GM12878 (cell line): ENCODE measurements at regions not wholly inside any gene's neighbourhood (a gene's known extent, or its start where the extent isn't known, plus 50 kb on each side); places are given as distances from the start of the nearest gene placed in this dataset.

Experiments used
- ATAC-seq: fragments of 200-7000 bp; cut with Tn5 transposase; 3 replicates; pipeline ENCODE4 v1.9.1; 2020; ENCODE audit warnings: mild to moderate bottlenecking, moderate library complexity
- BruUV-seq: library from RNA; stranded (reverse); fragments of 400-500 nt; replicated peaks from 2 replicates; lab custom pipeline; 2021; lab: Mats Ljungman, UMichigan
- CTCF ChIA-PET: fragments of 300-600 bp; sonication (Branson Sonifier 250); formaldehyde crosslinking; extraction: SDS; loops from one replicate; lab custom pipeline; 2021; ENCODE audit warnings: inconsistent platforms; lab: Yijun Ruan, JAX
- POLR2A ChIA-PET: fragments of 350-600 bp; formaldehyde crosslinking; extraction: SDS; loops from one replicate; lab custom pipeline; 2021; ENCODE audit warnings: inconsistent platforms; lab: Charles Lee
- RAD21 ChIA-PET: fragments of 300-600 bp; sonication (Branson Sonifier 250); formaldehyde crosslinking; loops from one replicate; lab custom pipeline; 2023; ENCODE audit warnings: antibody characterized with exemption; ENCODE audit not compliant: unreplicated experiment; lab: Charles Lee
- SMC1A ChIA-PET: fragments of 300-600 bp; sonication (Branson Sonifier 250); formaldehyde crosslinking; loops from one replicate; lab custom pipeline; 2023; ENCODE audit not compliant: unreplicated experiment, uncharacterized antibody; lab: Charles Lee
- DNase-seq: peaks from one replicate; pipeline ENCODE4 v3.0.0-alpha.2; 2011; ENCODE audit warnings: low read depth, low spot score
- FAIRE-seq: peaks from 3 replicates; lab custom pipeline; 2011; peaks lifted over from hg19 to GRCh38; lab: Jason Lieb, UNC
- H2AFZ ChIP-seq: 2 replicates; pipeline ENCODE4 v1.6.0; 2011; ENCODE audit warnings: low read depth, low read length, control low read depth; ENCODE audit not compliant: control insufficient read depth
- H3K27ac ChIP-seq: 2 replicates; pipeline ENCODE4 v1.5.1; 2011; ENCODE audit warnings: control low read depth; ENCODE audit not compliant: control insufficient read depth, insufficient read depth
- H3K27me3 ChIP-seq, 2 experiments: replicated peaks in 1 of 2; 2 replicates each; pipeline versions ENCODE4 v1.6.0 to v1.6.1; 2011; ENCODE audit warnings: low read length in 1 of 2; ENCODE audit not compliant: control insufficient read depth in 2 of 2, insufficient read depth in 2 of 2
- H3K36me3 ChIP-seq, 2 experiments: 2 replicates each; pipeline ENCODE4 v1.5.1; 2011; ENCODE audit warnings: low read length in 1 of 2; ENCODE audit not compliant: control insufficient read depth in 2 of 2, insufficient read depth in 2 of 2
- H3K4me1 ChIP-seq: 2 replicates; pipeline ENCODE4 v1.6.1; 2011; ENCODE audit warnings: mild to moderate bottlenecking, low read length, moderate library complexity, mixed read lengths; ENCODE audit not compliant: control insufficient read depth, insufficient read depth
- H3K4me2 ChIP-seq: 2 replicates; pipeline ENCODE4 v1.6.0; 2011; ENCODE audit warnings: control low read depth; ENCODE audit not compliant: control insufficient read depth, insufficient read depth
- H3K4me3 ChIP-seq: fragments of 200-600 bp; sonication (generic); 2 replicates; pipeline ENCODE4 v1.5.1; 2016
- H3K79me2 ChIP-seq: 2 replicates; pipeline ENCODE4 v1.6.0; 2011; ENCODE audit warnings: low read length; ENCODE audit not compliant: control insufficient read depth, insufficient read depth
- H3K9ac ChIP-seq: 2 replicates; pipeline ENCODE4 v1.8.0; 2011; ENCODE audit warnings: low read length, control low read depth, mixed read lengths; ENCODE audit not compliant: control insufficient read depth, insufficient read depth
- H3K9me3 ChIP-seq: replicated peaks from 3 replicates; pipeline ENCODE4 v1.5.1; 2011; ENCODE audit warnings: mild to moderate bottlenecking, low read length; ENCODE audit not compliant: control insufficient read depth, insufficient read depth
- H4K20me1 ChIP-seq: 2 replicates; pipeline ENCODE4 v1.6.0; 2011; ENCODE audit not compliant: control insufficient read depth, insufficient read depth
- ASH2L ChIP-seq: fragments of 300-600, 200-600 bp; sonication (generic); IDR thresholded peaks from 2 replicates; pipeline ENCODE4 v1.6.1; 2017; ENCODE audit warnings: low read depth, mild to moderate bottlenecking, borderline replicate concordance
- ATF2 ChIP-seq: IDR thresholded peaks from 2 replicates; pipeline ENCODE4 v1.6.1; 2012; ENCODE audit warnings: low read length, inconsistent platforms
- BMI1 ChIP-seq: fragments of 450-650 bp; IDR thresholded peaks from 2 replicates; pipeline ENCODE4 v1.6.1; 2016; ENCODE audit warnings: mild to moderate bottlenecking, moderate library complexity, borderline replicate concordance
- BRCA1 ChIP-seq: IDR thresholded peaks from 2 replicates; pipeline ENCODE4 v1.6.1; 2011; ENCODE audit warnings: low read depth, low read length, improper control_type of control experiment
- CREM ChIP-seq: IDR thresholded peaks from 2 replicates; pipeline ENCODE4 v1.6.1; 2014; ENCODE audit warnings: antibody characterized with exemption, low read depth
- EGR1 ChIP-seq, 2 experiments: IDR thresholded peaks; 1 replicate in 1 of 2; 2 replicates in 1 of 2; pipeline ENCODE4 v1.6.1; 2011 to 2012; ENCODE audit warnings: low read depth in 2 of 2, low read length in 2 of 2, borderline replicate concordance in 1 of 2, mild to moderate bottlenecking in 1 of 2, moderate library complexity in 1 of 2
- NR2C1 ChIP-seq: fragments of 450-650 bp; IDR thresholded peaks from 2 replicates; pipeline ENCODE4 v1.6.1; 2017; ENCODE audit warnings: antibody characterized with exemption, mild to moderate bottlenecking, moderate library complexity
- NR2F1 ChIP-seq: fragments of 450-650 bp; conservative IDR thresholded peaks from 2 replicates; pipeline ENCODE4 v1.6.1; 2017; ENCODE audit warnings: mild to moderate bottlenecking
- PML ChIP-seq: IDR thresholded peaks from 2 replicates; pipeline ENCODE4 v1.6.1; 2012; ENCODE audit warnings: low read length, inconsistent platforms
- SRF ChIP-seq, 2 experiments: IDR thresholded peaks; 2 replicates each; pipeline ENCODE4 v1.6.1; 2011; ENCODE audit warnings: low read depth in 2 of 2, low read length in 2 of 2, mild to moderate bottlenecking in 1 of 2, moderate library complexity in 1 of 2
- USF1 ChIP-seq: IDR thresholded peaks from 2 replicates; pipeline ENCODE4 v1.6.1; 2011; ENCODE audit warnings: borderline replicate concordance, low read depth, mild to moderate bottlenecking, moderate library complexity, mixed read lengths, low read length; ENCODE audit not compliant: insufficient read depth; ENCODE audit errors: extremely low read length
- YBX1 ChIP-seq: fragments of 450-650 bp; IDR thresholded peaks from 2 replicates; pipeline ENCODE4 v1.6.1; 2016; ENCODE audit warnings: antibody characterized with exemption
- ZNF687 ChIP-seq: fragments of 450-650 bp; IDR thresholded peaks from 2 replicates; pipeline ENCODE4 v1.6.1; 2017; ENCODE audit warnings: mild to moderate bottlenecking, moderate library complexity
- ZSCAN29 ChIP-seq: fragments of 450-650 bp; IDR thresholded peaks from 2 replicates; pipeline ENCODE4 v1.6.1; 2017; ENCODE audit warnings: mild to moderate bottlenecking, moderate library complexity
- WGBS: methylation state at CpG from one replicate; pipeline ENCODE4 v1.1.6; 2016; ENCODE audit warnings: low lambda C conversion rate; ENCODE audit not compliant: insufficient replicate concordance, insufficient coverage; ENCODE audit errors: missing lambda C conversion rate; 5-methylcytosine and 5-hydroxymethylcytosine counted together
- in situ Hi-C: fragments of 300-500 bp; cut with MboI; formaldehyde crosslinking; loops from 9 replicates; pipeline ENCODE4 v1.14.3; 2018; ENCODE audit warnings: mixed read lengths
- intact Hi-C: fragments of 100-400 bp; cut with micrococcal nuclease; formaldehyde crosslinking; loops from one replicate; pipeline ENCODE4 v1.14.2; 2022; ENCODE audit not compliant: unreplicated experiment

- TF ChIP-seq ATF2, result no peak
- TF ChIP-seq SRF (IDR thresholded peaks at IDR 0.05; ENCODE audit: low read depth in 2 of 2, low read length in 2 of 2), result no peak
- no peak for TF ChIP-seq ZSCAN29
- no peak for TF ChIP-seq ASH2L
- TF ChIP-seq YBX1, result no peak
- no peak for TF ChIP-seq NR2C1
- TF ChIP-seq BMI1, result no peak
- no peak for TF ChIP-seq USF1
- no peak for TF ChIP-seq BRCA1
- TF ChIP-seq NR2F1, result no peak
These were observed 504.4 kb downstream of the TCERG1L start (continued) for GRCh38 chr10:130807096-130807495.

GRCh38 chr10:130807721-130808120 lies 503.8 kb downstream of the TCERG1L start:
- Histone ChIP-seq H3K9me3 (no peaks in the 10 kb centered on the region; the same call in 2 of the 3 replicates), H2AFZ (no peak overlapping the region), H3K27ac (no peak overlapping the region), H3K79me2 (no peaks in the 10 kb centered on the region), H3K4me2 (no peak overlapping the region), H3K4me3 (no peak overlapping the region), H3K36me3 (no peaks in the 10 kb centered on the region), H3K4me1 (no peaks in the 10 kb centered on the region), H4K20me1 (no peaks in the 10 kb centered on the region), H3K9ac (no peak overlapping the region), H3K27me3 (no peaks in the 10 kb centered on the region)
- no peak for FAIRE-seq
- no TSS peak for BruUV-seq
- CTCF ChIA-PET, result no interaction called here
- POLR2A ChIA-PET, result interaction anchor here (0.8 kb wide), 1 partner anchor 10 kb away, joined by 3 read pairs; no protein-coding TSS in a partner anchor
- in situ Hi-C loops (no loop called here), intact Hi-C loops (no loop called here)
- SMC1A ChIA-PET, result no interaction called here
- WGBS, result 13% methylated on average over 9 of the region's 9 CpGs
- RAD21 ChIA-PET, result no interaction called here
- TF ChIP-seq CREM (no peak), BMI1 (no peak), ZNF687 (no peak), PML (no peak), EGR1 (IDR thresholded peaks at IDR 0.05; ENCODE audit: borderline replicate concordance in 1 of 2, low read depth in 2 of 2, low read length in 2 of 2) (no peak)
- no peak for DNase-seq
- no peak for ATAC-seq
